ENCODE measurements at regions not wholly inside any gene's neighbourhood (a gene's known extent, or its start where the extent isn't known, plus 50 kb on each side); places are given as distances from the start of the nearest gene placed in this dataset.
"Not testable (repeated sequence)": the region's sequence is repeated elsewhere in the genome, so short reads cannot be mapped to it uniquely, and the experiment has no call there.

GRCh38 chrX:47743504-47743903 lies 84.5 kb upstream of the UXT start:
- Mint-ChIP-seq H3K4me3 (ENCODE audit: unreplicated experiment) (no peak overlapping the region), H3K9me3 (ENCODE audit: unreplicated experiment) (no peaks in the 10 kb centered on the region), H3K27ac (ENCODE audit: unreplicated experiment) (no peak overlapping the region), H3K27me3 (ENCODE audit: unreplicated experiment) (peaks cover 1% of the 10 kb centered on the region), H3K36me3 (ENCODE audit: unreplicated experiment) (no peaks in the 10 kb centered on the region), H3K4me1 (ENCODE audit: low read depth, unreplicated experiment) (no peaks in the 10 kb centered on the region)
- no peak for DNase-seq
- no peak for TF ChIP-seq CTCF (IDR thresholded peaks at IDR 0.05; ENCODE audit: partially characterized antibody, unreplicated experiment)

DNA sequence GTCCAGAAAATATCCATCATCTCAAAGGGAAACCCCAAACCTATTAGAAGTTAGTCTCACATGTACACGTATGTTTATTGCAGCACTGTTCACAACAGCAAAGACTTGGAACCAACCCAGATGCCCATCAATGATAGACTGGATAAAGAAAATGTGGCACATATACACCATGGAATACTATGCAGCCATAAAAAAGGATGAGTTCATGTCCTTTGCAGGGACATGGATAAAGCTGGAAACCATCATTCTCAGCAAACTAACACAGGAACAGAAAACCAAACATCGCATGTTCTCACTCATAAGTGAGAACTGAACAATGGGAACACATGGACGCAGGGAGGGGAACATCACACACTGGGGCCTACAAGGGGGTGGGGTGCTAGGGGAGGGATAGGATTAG lies 79.9 kb upstream of the UXT start:
- not testable (repeated sequence) for H3K9me3 Mint-ChIP-seq (ENCODE audit: unreplicated experiment); H3K4me3 Mint-ChIP-seq (ENCODE audit: unreplicated experiment); H3K27ac Mint-ChIP-seq (ENCODE audit: unreplicated experiment); H3K36me3 Mint-ChIP-seq (ENCODE audit: unreplicated experiment); H3K4me1 Mint-ChIP-seq (ENCODE audit: low read depth, unreplicated experiment); DNase-seq; H3K27me3 Mint-ChIP-seq (ENCODE audit: unreplicated experiment)

DNA sequence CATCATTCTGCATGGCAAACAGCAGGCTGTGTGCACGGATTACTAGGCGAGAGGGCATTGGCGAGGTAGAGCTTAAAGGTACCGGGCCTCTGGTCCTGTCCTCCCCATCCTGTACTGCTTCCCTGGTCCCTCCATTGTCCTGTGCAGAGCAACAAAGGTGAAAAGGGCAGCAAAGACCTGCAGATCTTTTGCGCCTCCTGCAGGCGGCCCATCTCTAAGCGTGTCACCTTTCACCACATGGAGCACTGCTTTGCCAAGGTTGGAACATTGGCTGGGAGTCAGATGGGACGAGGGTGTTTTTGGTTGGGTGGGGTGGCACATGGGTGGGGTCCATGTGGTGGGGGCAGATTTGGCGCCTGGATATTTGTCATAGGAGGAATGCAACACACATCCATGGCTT lies 64.7 kb upstream of the UXT start:
- Mint-ChIP-seq H3K36me3 (ENCODE audit: unreplicated experiment) (no peaks in the 10 kb centered on the region), H3K27ac (ENCODE audit: unreplicated experiment) (no peak overlapping the region), H3K4me3 (ENCODE audit: unreplicated experiment) (no peak overlapping the region), H3K27me3 (ENCODE audit: unreplicated experiment) (peaks cover 6% of the 10 kb centered on the region), H3K4me1 (ENCODE audit: low read depth, unreplicated experiment) (no peaks in the 10 kb centered on the region), H3K9me3 (ENCODE audit: unreplicated experiment) (peaks cover 2% of the 10 kb centered on the region)
- no peak for TF ChIP-seq CTCF (IDR thresholded peaks at IDR 0.05; ENCODE audit: partially characterized antibody, unreplicated experiment)
- no peak for DNase-seq

DNA sequence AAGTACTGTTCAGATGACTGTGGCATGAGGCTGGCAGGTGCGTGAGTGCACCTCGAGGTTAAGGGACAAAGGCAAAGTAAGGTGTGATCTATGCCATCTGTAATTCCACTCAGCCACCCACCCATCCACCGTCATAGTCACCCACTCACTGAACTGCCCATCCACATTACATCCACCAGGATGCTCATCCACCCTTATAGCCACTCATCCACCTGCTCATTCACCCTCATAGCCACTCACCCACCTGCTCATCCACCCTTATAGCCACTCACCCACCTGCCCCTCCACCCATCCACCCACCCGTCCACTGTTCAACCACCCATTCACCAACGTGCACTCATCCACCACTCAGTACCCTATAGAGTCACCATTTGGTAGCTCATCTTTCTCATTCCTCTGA lies 64.1 kb upstream of the UXT start:
- no peak overlapping the region for H3K4me3 Mint-ChIP-seq (ENCODE audit: unreplicated experiment)
- no peak for DNase-seq
- TF ChIP-seq CTCF (IDR thresholded peaks at IDR 0.05; ENCODE audit: partially characterized antibody, unreplicated experiment): no peak
- H3K27me3 Mint-ChIP-seq (ENCODE audit: unreplicated experiment): peaks cover 7% of the 10 kb centered on the region
- no peak overlapping the region for H3K27ac Mint-ChIP-seq (ENCODE audit: unreplicated experiment)
- peaks cover 2% of the 10 kb centered on the region for H3K9me3 Mint-ChIP-seq (ENCODE audit: unreplicated experiment)
- H3K36me3 Mint-ChIP-seq (ENCODE audit: unreplicated experiment): no peaks in the 10 kb centered on the region
- no peaks in the 10 kb centered on the region for H3K4me1 Mint-ChIP-seq (ENCODE audit: low read depth, unreplicated experiment)

DNA sequence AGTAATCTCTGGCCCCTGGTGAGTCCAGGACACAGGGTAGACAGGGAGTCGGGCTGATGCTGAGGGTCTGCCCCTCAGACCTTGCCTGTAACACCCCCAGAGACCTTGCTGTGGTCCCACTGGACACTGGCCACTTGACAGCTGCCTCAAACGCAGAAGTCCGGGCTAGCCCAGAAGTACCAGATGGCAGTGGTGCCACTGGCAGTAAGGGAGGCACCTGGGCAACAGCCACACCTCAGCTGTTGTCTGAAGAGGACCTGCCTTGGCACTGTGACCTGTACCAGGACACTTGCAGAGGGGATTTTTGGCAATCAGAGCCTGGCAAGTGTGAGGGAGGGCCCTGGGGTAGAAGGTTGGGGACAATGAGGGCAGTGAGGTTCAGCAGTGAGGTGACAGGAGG lies 63.3 kb upstream of the UXT start:
- Mint-ChIP-seq H3K9me3 (ENCODE audit: unreplicated experiment) (peaks cover 2% of the 10 kb centered on the region), H3K4me1 (ENCODE audit: low read depth, unreplicated experiment) (no peaks in the 10 kb centered on the region), H3K27me3 (ENCODE audit: unreplicated experiment) (peaks cover 9% of the 10 kb centered on the region), H3K4me3 (ENCODE audit: unreplicated experiment) (no peak overlapping the region), H3K27ac (ENCODE audit: unreplicated experiment) (no peak overlapping the region), H3K36me3 (ENCODE audit: unreplicated experiment) (no peaks in the 10 kb centered on the region)
- no peak for DNase-seq
- no peak for TF ChIP-seq CTCF (IDR thresholded peaks at IDR 0.05; ENCODE audit: partially characterized antibody, unreplicated experiment)

GRCh38 chrX:47715078-47715477 lies 56.1 kb upstream of the UXT start:
- H3K36me3 Mint-ChIP-seq (ENCODE audit: unreplicated experiment); H3K9me3 Mint-ChIP-seq (ENCODE audit: unreplicated experiment); H3K27ac Mint-ChIP-seq (ENCODE audit: unreplicated experiment); DNase-seq; H3K27me3 Mint-ChIP-seq (ENCODE audit: unreplicated experiment); H3K4me3 Mint-ChIP-seq (ENCODE audit: unreplicated experiment); H3K4me1 Mint-ChIP-seq (ENCODE audit: low read depth, unreplicated experiment): not testable (repeated sequence)

DNA sequence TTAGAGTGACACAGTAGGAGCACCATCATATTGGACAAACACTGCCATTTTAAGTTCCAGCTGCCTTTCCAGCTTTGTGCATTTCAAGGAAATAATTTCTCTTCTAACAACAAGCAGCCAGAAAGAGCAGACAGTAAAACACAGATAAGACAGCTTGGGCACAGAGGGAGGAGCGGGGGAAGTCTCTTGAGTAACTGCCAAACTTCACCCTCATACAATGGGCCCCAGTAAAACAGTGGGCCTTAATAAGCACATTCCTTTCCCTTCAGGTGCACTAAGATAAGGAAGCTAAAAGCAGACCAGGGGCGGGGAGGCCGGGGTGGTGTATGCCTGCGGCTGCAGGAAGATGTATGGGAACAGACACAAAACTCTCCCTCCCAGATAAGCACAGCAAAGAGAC lies 53.7 kb upstream of the UXT start:
- not testable (repeated sequence) for H3K27ac Mint-ChIP-seq (ENCODE audit: unreplicated experiment); DNase-seq; H3K4me3 Mint-ChIP-seq (ENCODE audit: unreplicated experiment); H3K4me1 Mint-ChIP-seq (ENCODE audit: low read depth, unreplicated experiment); H3K27me3 Mint-ChIP-seq (ENCODE audit: unreplicated experiment); H3K36me3 Mint-ChIP-seq (ENCODE audit: unreplicated experiment); H3K9me3 Mint-ChIP-seq (ENCODE audit: unreplicated experiment)
